Heart right ventricle (tissue), 16 donors: ENCODE measurements at regions not wholly inside any gene's neighbourhood (a gene's known extent, or its start where the extent isn't known, plus 50 kb on each side); places are given as distances from the start of the nearest gene placed in this dataset.

Experiments
- ATAC-seq, 8 donors: fragments of 200-7000 bp; cut with Tn5 transposase; one replicate each; pipeline ENCODE4 v1.9.1; 2020; ENCODE audit warnings: mild to moderate bottlenecking in 8 of 8, moderate library complexity in 8 of 8, moderate number of reproducible peaks in 1 of 8
- DNase-seq, 2 donors: peaks; one replicate each; pipeline ENCODE4 v3.0.0-alpha.2; 2020
- H3K27ac ChIP-seq, 10 donors: fragments of 200-600 bp; sonication (generic) in 2 of 10; one replicate each; pipeline versions ENCODE4 v1.5.0 to v1.8.0; 2020 to 2022; ENCODE audit warnings: mild to moderate bottlenecking in 3 of 10
- H3K27me3 ChIP-seq, 7 donors: fragments of 200-600 bp; one replicate each; pipeline ENCODE4 v1.8.0; 2021 to 2022; ENCODE audit warnings: mild to moderate bottlenecking in 2 of 7
- H3K36me3 ChIP-seq, 9 donors: fragments of 200-600 bp; sonication (generic) in 1 of 9; one replicate each; pipeline versions ENCODE4 v1.5.0 to v1.8.0; 2020 to 2022; ENCODE audit warnings: mild to moderate bottlenecking in 2 of 9
- H3K4me1 ChIP-seq, 9 donors: fragments of 200-600 bp; sonication (generic) in 1 of 9; one replicate each; pipeline versions ENCODE4 v1.5.0 to v1.8.0; 2020 to 2022; ENCODE audit warnings: mild to moderate bottlenecking in 4 of 9
- H3K4me3 ChIP-seq, 10 donors: fragments of 200-600 bp; sonication (generic) in 2 of 10; one replicate each; pipeline versions ENCODE4 v1.5.0 to v1.8.0; 2020 to 2022; ENCODE audit warnings: mild to moderate bottlenecking in 7 of 10, moderate library complexity in 2 of 10
- H3K9me3 ChIP-seq, 11 donors: fragments of 200-600 bp in 10 of 11; sonication (generic) in 2 of 11; one replicate each; pipeline versions ENCODE4 v1.5.0 to v1.8.0; 2013 to 2022; ENCODE audit warnings: mild to moderate bottlenecking in 2 of 11, control low read depth in 1 of 11, moderate library complexity in 1 of 11
- WGBS, 2 donors: extraction: QIAGEN DNeasy Blood & Tissue Kit; methylation state at CpG; one replicate each; pipeline ENCODE4 v1.1.7; 2013; ENCODE audit warnings: inconsistent platforms in 1 of 2; 5-methylcytosine and 5-hydroxymethylcytosine counted together
- intact Hi-C, 10 donors: fragments of 100-400 bp; cut with DNase I; formaldehyde crosslinking; loops; one replicate each; pipeline versions ENCODE4 v1.11.1 to v1.14.2; 2022
- TF ChIP-seq, protein P1 (sequence below), 9 donors: fragments of 200-600 bp; sonication (generic) in 2 of 9; IDR thresholded peaks; one replicate each; pipeline versions ENCODE4 v1.5.0 to v1.8.0; 2021 to 2022; ENCODE audit warnings: antibody characterized with exemption in 9 of 9, mild to moderate bottlenecking in 5 of 9, moderate library complexity in 1 of 9
- donor health status: Arrhythmogenic right ventricular cardiomyopathy.
- donor health status: ischemic (EF 13 %, LVEDD 7.1; RV severe dilation, severe dysfunction).
- donor health status: healthy with polysubstance abuse.
- donor health status: DM: no; HTN: yes; CAD: no.
- donor health status: DM: no; HTN: no; CAD: no.
- donor health status: ischemic (EF 25% LVEDD 6.9; RV normal size, moderate dysfunction).
- donor health status: ischemic (EF 25% LVEDD 5.7; RV mildly dilated, moderate dysfunction).
- donor health status: healthy.
- donor health status: DM: yes; HTN: yes; CAD: no.
- donor health status: Ischemic cardiomyopathy.
- donor health status: ischemic (EF 35%, LVEDD 5.7; RV mildly dilated, moderate dysfunction).
- donor health status: nonischemic (EF 11% LVEDD 7.7; RV severe dilation, severe dysfunction).
- donor health status: DM: yes; HTN: yes; CAD: no.
- donor health status: PGD.
- donor health status: ischemic (EF 29% LVEDD 5.4; RV normal size, mild dysfunction).
- donor health status: nonischemic (EF 23%, LVEDD 6.1; RV moderate dilation, normal function).

DNA sequence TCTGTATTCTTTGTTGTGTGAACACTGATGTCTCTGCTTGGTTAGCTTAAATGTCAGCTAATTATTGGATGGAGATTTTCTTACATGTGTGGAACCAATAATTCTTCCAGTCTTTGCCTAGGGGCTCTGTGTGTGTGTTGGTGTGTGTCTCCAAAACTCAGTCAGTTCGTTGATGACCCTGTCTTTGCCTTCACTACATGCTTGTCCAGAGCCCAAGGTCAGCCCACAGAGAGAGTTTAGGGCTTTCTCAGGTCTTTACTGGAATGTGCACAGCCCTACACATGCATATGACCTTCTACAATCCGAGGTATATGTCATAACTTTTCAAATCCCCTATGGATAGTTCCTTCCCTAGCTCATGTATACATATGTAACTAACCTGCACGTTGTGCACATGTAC lies 74.1 kb upstream of the LDAH start:
- ATAC-seq = no peak
- intact Hi-C loops = no loop called here
- no peak overlapping the region for H3K4me3 ChIP-seq
- H3K27ac ChIP-seq = no peak overlapping the region
- no peak for DNase-seq
- peaks cover 0 to 25% (median 0%) of the 10 kb centered on the region in 11 donors for H3K9me3 ChIP-seq
- 58 to 59% methylated on average over 3 of the region's 3 CpGs for WGBS, 2 donors
- peaks cover 0 to 17% (median 6%) of the 10 kb centered on the region in 7 donors for H3K27me3 ChIP-seq
- TF ChIP-seq, protein P1, sequence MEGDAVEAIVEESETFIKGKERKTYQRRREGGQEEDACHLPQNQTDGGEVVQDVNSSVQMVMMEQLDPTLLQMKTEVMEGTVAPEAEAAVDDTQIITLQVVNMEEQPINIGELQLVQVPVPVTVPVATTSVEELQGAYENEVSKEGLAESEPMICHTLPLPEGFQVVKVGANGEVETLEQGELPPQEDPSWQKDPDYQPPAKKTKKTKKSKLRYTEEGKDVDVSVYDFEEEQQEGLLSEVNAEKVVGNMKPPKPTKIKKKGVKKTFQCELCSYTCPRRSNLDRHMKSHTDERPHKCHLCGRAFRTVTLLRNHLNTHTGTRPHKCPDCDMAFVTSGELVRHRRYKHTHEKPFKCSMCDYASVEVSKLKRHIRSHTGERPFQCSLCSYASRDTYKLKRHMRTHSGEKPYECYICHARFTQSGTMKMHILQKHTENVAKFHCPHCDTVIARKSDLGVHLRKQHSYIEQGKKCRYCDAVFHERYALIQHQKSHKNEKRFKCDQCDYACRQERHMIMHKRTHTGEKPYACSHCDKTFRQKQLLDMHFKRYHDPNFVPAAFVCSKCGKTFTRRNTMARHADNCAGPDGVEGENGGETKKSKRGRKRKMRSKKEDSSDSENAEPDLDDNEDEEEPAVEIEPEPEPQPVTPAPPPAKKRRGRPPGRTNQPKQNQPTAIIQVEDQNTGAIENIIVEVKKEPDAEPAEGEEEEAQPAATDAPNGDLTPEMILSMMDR (IDR thresholded peaks at IDR 0.05) = no peak
- H3K4me1 ChIP-seq = no peaks in the 10 kb centered on the region
- no peaks in the 10 kb centered on the region for H3K36me3 ChIP-seq

DNA sequence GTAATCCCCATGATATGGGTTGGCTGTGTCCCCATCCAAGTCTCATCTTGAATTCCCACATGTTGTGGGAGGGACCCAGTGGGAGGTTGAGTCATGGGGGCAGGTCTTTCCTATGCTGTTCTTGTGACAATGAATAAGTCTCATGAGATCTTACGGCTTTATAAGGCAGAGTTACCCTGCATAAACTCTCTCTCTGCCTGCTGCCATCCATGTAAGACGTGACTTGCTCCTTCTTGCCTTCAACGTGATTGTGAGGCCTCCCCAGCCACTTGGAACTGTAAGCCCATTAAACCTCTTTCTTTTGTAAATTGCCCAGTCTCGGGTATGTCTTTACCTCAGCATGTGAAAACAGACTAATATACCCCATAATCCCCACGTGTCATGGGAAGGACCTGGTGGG lies 61.9 kb upstream of the LDAH start:
- ATAC-seq (no peak), DNase-seq (no peak)
- H3K4me1 ChIP-seq = no peaks in the 10 kb centered on the region
- TF ChIP-seq, protein P1 (IDR thresholded peaks at IDR 0.05) = no peak
- WGBS, 2 donors = 57 to 58% methylated on average over 5 of the region's 5 CpGs
- H3K4me3 ChIP-seq = no peak overlapping the region
- intact Hi-C loops = no loop called here
- H3K36me3 ChIP-seq = no peaks in the 10 kb centered on the region
- H3K9me3 ChIP-seq = peaks cover 0 to 8% (median 0%) of the 10 kb centered on the region in 11 donors
- no peak overlapping the region for H3K27ac ChIP-seq
- H3K27me3 ChIP-seq = no peaks in the 10 kb centered on the region

DNA sequence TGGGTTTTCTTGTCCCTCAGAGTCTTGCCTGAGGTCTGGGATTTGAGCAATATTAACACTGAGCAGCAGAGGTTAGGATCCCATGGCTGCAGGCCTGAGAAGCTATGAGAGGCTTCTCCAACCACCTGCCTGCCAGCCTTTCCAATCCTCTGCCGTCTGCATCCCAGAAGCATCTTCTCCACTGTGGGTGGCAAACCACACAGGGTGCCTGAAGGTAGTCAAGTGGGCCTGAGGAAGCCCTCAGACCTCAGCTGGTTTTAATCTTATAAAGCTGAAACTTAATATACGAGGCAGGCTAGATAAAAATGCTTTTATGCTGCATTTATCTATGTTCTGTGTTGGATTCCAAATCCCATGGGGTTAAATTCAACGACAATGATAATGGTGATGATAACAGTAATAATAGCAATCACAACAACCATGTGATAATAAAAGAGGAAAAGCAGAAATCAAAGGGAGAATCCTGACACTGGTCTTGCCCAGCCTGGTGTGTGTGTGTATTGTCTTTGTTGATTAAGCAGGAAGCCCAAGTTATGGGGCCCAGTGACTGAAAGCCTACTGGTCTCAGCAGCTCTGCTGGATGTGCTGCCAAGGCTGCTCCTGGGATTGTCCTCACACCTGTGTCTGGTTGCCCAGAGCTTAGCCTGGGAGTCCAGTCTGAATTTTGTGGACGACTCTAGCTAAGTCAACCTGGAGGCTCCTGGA lies 59.7 kb upstream of the LDAH start:
- WGBS, 2 donors = 59 to 62% methylated on average over 4 of the region's 4 CpGs
- intact Hi-C loops = no loop called here
- H3K27me3 ChIP-seq = no peaks in the 10 kb centered on the region
- no peak overlapping the region for H3K4me3 ChIP-seq
- H3K27ac ChIP-seq = no peak overlapping the region
- DNase-seq (no peak), ATAC-seq (no peak)
- no peaks in the 10 kb centered on the region for H3K36me3 ChIP-seq
- TF ChIP-seq, protein P1 (IDR thresholded peaks at IDR 0.05) = no peak
- H3K9me3 ChIP-seq = peaks cover 0 to 16% (median 0%) of the 10 kb centered on the region in 11 donors
- peaks cover 0 to 4% (median 0%) of the 10 kb centered on the region in 9 donors for H3K4me1 ChIP-seq

DNA sequence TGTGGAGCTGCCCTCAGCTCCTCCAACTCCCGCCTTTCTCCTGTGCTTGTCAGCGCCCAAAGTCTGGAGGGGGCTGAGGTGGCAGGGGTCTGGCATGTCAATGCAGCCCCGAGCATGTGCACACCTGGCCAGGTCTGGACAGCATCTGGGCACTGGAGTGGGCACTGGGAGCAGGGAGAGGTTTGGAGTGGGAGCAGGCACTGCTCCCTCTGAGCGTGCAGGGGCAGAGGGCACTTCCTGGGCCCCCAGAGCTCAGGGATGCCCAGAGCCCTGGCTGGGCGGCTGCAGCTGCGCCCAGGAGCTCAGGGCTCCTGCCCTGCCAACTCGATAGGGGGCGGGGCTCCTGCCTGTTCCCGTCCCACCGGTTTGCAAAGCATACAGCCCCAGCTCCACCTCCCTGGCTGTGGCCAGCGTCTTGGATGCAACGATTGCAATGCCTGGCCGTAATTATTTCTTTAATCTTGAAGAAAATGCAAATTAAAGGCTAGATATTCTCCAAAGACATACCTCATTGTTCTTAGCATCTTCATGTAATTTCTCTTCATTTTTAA lies 57.4 kb upstream of the LDAH start:
- DNase-seq = no peak
- Histone ChIP-seq H3K4me3 (no peak overlapping the region), H3K9me3 (peaks cover 0 to 16% (median 0%) of the 10 kb centered on the region in 11 donors), H3K27me3 (no peaks in the 10 kb centered on the region), H3K27ac (no peak overlapping the region), H3K36me3 (no peaks in the 10 kb centered on the region), H3K4me1 (peaks cover 0 to 4% (median 0%) of the 10 kb centered on the region in 9 donors)
- ATAC-seq = no peak
- TF ChIP-seq, protein P1 (IDR thresholded peaks at IDR 0.05) = no peak
- WGBS, 2 donors = 70 to 75% methylated on average over 13 of the region's 13 CpGs
- intact Hi-C loops = no loop called here
